ENCODE measurements at regions not wholly inside any gene's neighbourhood (a gene's known extent, or its start where the extent isn't known, plus 50 kb on each side); places are given as distances from the start of the nearest gene placed in this dataset.

GRCh38 chr6:105633814-105634213 lies 230.9 kb upstream of the PREP start:
- no peak for DNase-seq

- DNase-seq = no peak
These were observed 225.4 kb upstream of the PREP start for GRCh38 chr6:105628156-105628860.

- DNase-seq = no peak
These were observed 223.6 kb upstream of the PREP start for GRCh38 chr6:105626295-105627158.

GRCh38 chr6:105624021-105624420 lies 221.1 kb upstream of the PREP start:
- DNase-seq = no peak

GRCh38 chr6:105622226-105622625 lies 219.3 kb upstream of the PREP start:
- DNase-seq = no peak

GRCh38 chr6:105621564-105622175 lies 218.8 kb upstream of the PREP start:
- no peak for DNase-seq

- DNase-seq = no peak
These were observed 218.0 kb upstream of the PREP start for GRCh38 chr6:105620878-105621277.

GRCh38 chr6:105619971-105620741 lies 217.3 kb upstream of the PREP start:
- DNase-seq = no peak

- DNase-seq = no peak
These were observed 215.4 kb upstream of the PREP start for GRCh38 chr6:105618247-105618646.

- no peak for DNase-seq
These were observed 213.6 kb upstream of the PREP start for GRCh38 chr6:105616521-105616920.

- no peak for DNase-seq
These were observed 208.7 kb upstream of the PREP start for GRCh38 chr6:105611606-105612005.

GRCh38 chr6:105609375-105609991 lies 206.6 kb upstream of the PREP start:
- no peak for DNase-seq

GRCh38 chr6:105608711-105609374 lies 206.0 kb upstream of the PREP start:
- DNase-seq = no peak

- DNase-seq = no peak
These were observed 205.0 kb upstream of the PREP start for GRCh38 chr6:105607636-105608621.

- DNase-seq = no peak
These were observed 204.1 kb upstream of the PREP start for GRCh38 chr6:105606831-105607463.

- DNase-seq = no peak
These were observed 201.7 kb upstream of the PREP start for GRCh38 chr6:105604587-105604884.

- no peak for DNase-seq
These were observed 201.1 kb upstream of the PREP start for GRCh38 chr6:105603788-105604586.

- DNase-seq = no peak
These were observed 198.8 kb upstream of the PREP start for GRCh38 chr6:105601541-105602236.

Measured in CD4-positive, alpha-beta T cell treated with Interleukin-6 for 4 hours (primary cell).